ENCODE measurements at regions not wholly inside any gene's neighbourhood (a gene's known extent, or its start where the extent isn't known, plus 50 kb on each side); places are given as distances from the start of the nearest gene placed in this dataset.

- no peaks in the 10 kb centered on the region for H3K36me3 ChIP-seq (ENCODE audit: control insufficient read depth, insufficient read depth, low read length)
- TF ChIP-seq, protein P1, sequence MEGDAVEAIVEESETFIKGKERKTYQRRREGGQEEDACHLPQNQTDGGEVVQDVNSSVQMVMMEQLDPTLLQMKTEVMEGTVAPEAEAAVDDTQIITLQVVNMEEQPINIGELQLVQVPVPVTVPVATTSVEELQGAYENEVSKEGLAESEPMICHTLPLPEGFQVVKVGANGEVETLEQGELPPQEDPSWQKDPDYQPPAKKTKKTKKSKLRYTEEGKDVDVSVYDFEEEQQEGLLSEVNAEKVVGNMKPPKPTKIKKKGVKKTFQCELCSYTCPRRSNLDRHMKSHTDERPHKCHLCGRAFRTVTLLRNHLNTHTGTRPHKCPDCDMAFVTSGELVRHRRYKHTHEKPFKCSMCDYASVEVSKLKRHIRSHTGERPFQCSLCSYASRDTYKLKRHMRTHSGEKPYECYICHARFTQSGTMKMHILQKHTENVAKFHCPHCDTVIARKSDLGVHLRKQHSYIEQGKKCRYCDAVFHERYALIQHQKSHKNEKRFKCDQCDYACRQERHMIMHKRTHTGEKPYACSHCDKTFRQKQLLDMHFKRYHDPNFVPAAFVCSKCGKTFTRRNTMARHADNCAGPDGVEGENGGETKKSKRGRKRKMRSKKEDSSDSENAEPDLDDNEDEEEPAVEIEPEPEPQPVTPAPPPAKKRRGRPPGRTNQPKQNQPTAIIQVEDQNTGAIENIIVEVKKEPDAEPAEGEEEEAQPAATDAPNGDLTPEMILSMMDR (IDR thresholded peaks at IDR 0.05): no peak
- no peak overlapping the region for H3K27ac ChIP-seq
- no peak overlapping the region for H3K4me3 ChIP-seq (ENCODE audit: low read depth, low read length)
- no peak overlapping the region for H3K9ac ChIP-seq
- no peaks in the 10 kb centered on the region for H3K9me3 ChIP-seq (ENCODE audit: control insufficient read depth, low read length)
- no peaks in the 10 kb centered on the region for H3K4me1 ChIP-seq
- no peaks in the 10 kb centered on the region for H3K27me3 ChIP-seq (ENCODE audit: control insufficient read depth, insufficient read depth, low read length)
- H2AFZ ChIP-seq: no peak overlapping the region
- no peaks in the 10 kb centered on the region for H3K79me2 ChIP-seq
- no peak overlapping the region for H3K4me2 ChIP-seq (ENCODE audit: low read length)
Observed at GRCh38 chr12:124110372-124110883, 137.4 kb downstream of the ZNF664 start.

GRCh38 chr12:124111006-124111405 lies 138.0 kb downstream of the ZNF664 start:
- TF ChIP-seq, protein P1 (IDR thresholded peaks at IDR 0.05): no peak
- H3K9me3 ChIP-seq (ENCODE audit: control insufficient read depth, low read length): no peaks in the 10 kb centered on the region
- no peak overlapping the region for H3K27ac ChIP-seq
- H3K79me2 ChIP-seq: no peaks in the 10 kb centered on the region
- H2AFZ ChIP-seq: no peak overlapping the region
- H3K9ac ChIP-seq: no peak overlapping the region
- no peak overlapping the region for H3K4me3 ChIP-seq (ENCODE audit: low read depth, low read length)
- H3K4me1 ChIP-seq: no peaks in the 10 kb centered on the region
- H3K27me3 ChIP-seq (ENCODE audit: control insufficient read depth, insufficient read depth, low read length): no peaks in the 10 kb centered on the region
- H3K36me3 ChIP-seq (ENCODE audit: control insufficient read depth, insufficient read depth, low read length): no peaks in the 10 kb centered on the region
- H3K4me2 ChIP-seq (ENCODE audit: low read length): no peak overlapping the region

GRCh38 chr12:124114316-124114715 lies 141.3 kb downstream of the ZNF664 start:
- Histone ChIP-seq H3K4me1 (no peaks in the 10 kb centered on the region), H3K4me3 (ENCODE audit: low read depth, low read length) (no peak overlapping the region), H3K9ac (no peak overlapping the region), H3K36me3 (ENCODE audit: control insufficient read depth, insufficient read depth, low read length) (no peaks in the 10 kb centered on the region), H3K27me3 (ENCODE audit: control insufficient read depth, insufficient read depth, low read length) (no peaks in the 10 kb centered on the region), H3K9me3 (ENCODE audit: control insufficient read depth, low read length) (no peaks in the 10 kb centered on the region), H2AFZ (no peak overlapping the region), H3K79me2 (no peaks in the 10 kb centered on the region), H3K27ac (no peak overlapping the region), H3K4me2 (ENCODE audit: low read length) (no peak overlapping the region)
- TF ChIP-seq, protein P1 (IDR thresholded peaks at IDR 0.05): no peak

GRCh38 chr12:124115496-124115895 lies 142.5 kb downstream of the ZNF664 start:
- no peaks in the 10 kb centered on the region for H3K9me3 ChIP-seq (ENCODE audit: control insufficient read depth, low read length)
- no peaks in the 10 kb centered on the region for H3K36me3 ChIP-seq (ENCODE audit: control insufficient read depth, insufficient read depth, low read length)
- H3K4me2 ChIP-seq (ENCODE audit: low read length): no peak overlapping the region
- no peaks in the 10 kb centered on the region for H3K27me3 ChIP-seq (ENCODE audit: control insufficient read depth, insufficient read depth, low read length)
- H3K9ac ChIP-seq: no peak overlapping the region
- no peak overlapping the region for H3K4me3 ChIP-seq (ENCODE audit: low read depth, low read length)
- TF ChIP-seq, protein P1 (IDR thresholded peaks at IDR 0.05): no peak
- no peaks in the 10 kb centered on the region for H3K79me2 ChIP-seq
- no peak overlapping the region for H3K27ac ChIP-seq
- no peak overlapping the region for H2AFZ ChIP-seq
- no peaks in the 10 kb centered on the region for H3K4me1 ChIP-seq

GRCh38 chr12:124115976-124116690 lies 143.1 kb downstream of the ZNF664 start:
- Histone ChIP-seq H3K36me3 (ENCODE audit: control insufficient read depth, insufficient read depth, low read length) (no peaks in the 10 kb centered on the region), H3K9ac (no peak overlapping the region), H3K9me3 (ENCODE audit: control insufficient read depth, low read length) (no peaks in the 10 kb centered on the region), H3K79me2 (no peaks in the 10 kb centered on the region), H3K4me3 (ENCODE audit: low read depth, low read length) (no peak overlapping the region), H3K27ac (no peak overlapping the region), H3K4me2 (ENCODE audit: low read length) (no peak overlapping the region), H3K4me1 (no peaks in the 10 kb centered on the region), H3K27me3 (ENCODE audit: control insufficient read depth, insufficient read depth, low read length) (no peaks in the 10 kb centered on the region), H2AFZ (no peak overlapping the region)
- TF ChIP-seq, protein P1 (IDR thresholded peaks at IDR 0.05): no peak

Measured in parathyroid adenoma (tissue), 2 donors.